ENCODE measurements at regions not wholly inside any gene's neighbourhood (a gene's known extent, or its start where the extent isn't known, plus 50 kb on each side); places are given as distances from the start of the nearest gene placed in this dataset.

GRCh38 chr4:186414390-186414789 is 141.0 kb downstream of the MTNR1A start:
- no peak overlapping the region for H3K27ac ChIP-seq (ENCODE audit: control insufficient read depth, insufficient read depth, low read length)
- no peaks in the 10 kb centered on the region for H3K79me2 ChIP-seq (ENCODE audit: control insufficient read depth, insufficient read depth, low read length)
- H4K20me1 ChIP-seq (ENCODE audit: control insufficient read depth, extremely low read depth, insufficient read depth, low read length) = no peaks in the 10 kb centered on the region
- H3K4me3 ChIP-seq (ENCODE audit: control insufficient read depth in 2 of 3, extremely low read depth in 1 of 3, insufficient read depth in 2 of 3, low read depth in 1 of 3, low read length in 3 of 3) = no peak overlapping the region
- no peaks in the 10 kb centered on the region for H3K9me3 ChIP-seq (ENCODE audit: control insufficient read depth, low read depth, low read length)
- H2AFZ ChIP-seq (ENCODE audit: control insufficient read depth, low read length) = no peak overlapping the region
- no peak overlapping the region for H3K9ac ChIP-seq (ENCODE audit: control insufficient read depth, extremely low read depth, insufficient read depth, low read length)
- no peaks in the 10 kb centered on the region for H3K9me1 ChIP-seq (ENCODE audit: control insufficient read depth, extremely low read depth, insufficient read depth, low read length)
- H3K27me3 ChIP-seq (ENCODE audit: control insufficient read depth, extremely low read depth, insufficient read depth, low read length) = no peaks in the 10 kb centered on the region
- H3K36me3 ChIP-seq (ENCODE audit: control insufficient read depth in 2 of 2, extremely low read depth in 1 of 2, insufficient read depth in 2 of 2, low read length in 2 of 2) = no peaks in the 10 kb centered on the region
- no peak overlapping the region for H3K4me2 ChIP-seq (ENCODE audit: control insufficient read depth, extremely low read depth, insufficient read depth, low read depth, low read length)
- dilution Hi-C loops (cut with MboI; ENCODE audit: extremely low pct_ligation_motif_present, low sequenced_read_pairs) = no loop called here
- H3K4me1 ChIP-seq (ENCODE audit: control insufficient read depth, extremely low read depth, insufficient read depth, low read length) = no peaks in the 10 kb centered on the region
- FAIRE-seq (no peak), DNase-seq (ENCODE audit: low read depth, low spot score) (no peak)
- TF ChIP-seq EZH2 (IDR thresholded peaks at IDR 0.05; ENCODE audit: low read length) = no peak
- TF ChIP-seq, protein P1, sequence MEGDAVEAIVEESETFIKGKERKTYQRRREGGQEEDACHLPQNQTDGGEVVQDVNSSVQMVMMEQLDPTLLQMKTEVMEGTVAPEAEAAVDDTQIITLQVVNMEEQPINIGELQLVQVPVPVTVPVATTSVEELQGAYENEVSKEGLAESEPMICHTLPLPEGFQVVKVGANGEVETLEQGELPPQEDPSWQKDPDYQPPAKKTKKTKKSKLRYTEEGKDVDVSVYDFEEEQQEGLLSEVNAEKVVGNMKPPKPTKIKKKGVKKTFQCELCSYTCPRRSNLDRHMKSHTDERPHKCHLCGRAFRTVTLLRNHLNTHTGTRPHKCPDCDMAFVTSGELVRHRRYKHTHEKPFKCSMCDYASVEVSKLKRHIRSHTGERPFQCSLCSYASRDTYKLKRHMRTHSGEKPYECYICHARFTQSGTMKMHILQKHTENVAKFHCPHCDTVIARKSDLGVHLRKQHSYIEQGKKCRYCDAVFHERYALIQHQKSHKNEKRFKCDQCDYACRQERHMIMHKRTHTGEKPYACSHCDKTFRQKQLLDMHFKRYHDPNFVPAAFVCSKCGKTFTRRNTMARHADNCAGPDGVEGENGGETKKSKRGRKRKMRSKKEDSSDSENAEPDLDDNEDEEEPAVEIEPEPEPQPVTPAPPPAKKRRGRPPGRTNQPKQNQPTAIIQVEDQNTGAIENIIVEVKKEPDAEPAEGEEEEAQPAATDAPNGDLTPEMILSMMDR (optimal IDR thresholded peaks at IDR 0.05 in 1 of 3, IDR thresholded peaks at IDR 0.05 in 1 of 3, conservative IDR thresholded peaks at IDR 0.05 in 1 of 3; ENCODE audit: extremely low read depth in 1 of 3, insufficient read depth in 2 of 3, low read length in 3 of 3) = no peak

DNA sequence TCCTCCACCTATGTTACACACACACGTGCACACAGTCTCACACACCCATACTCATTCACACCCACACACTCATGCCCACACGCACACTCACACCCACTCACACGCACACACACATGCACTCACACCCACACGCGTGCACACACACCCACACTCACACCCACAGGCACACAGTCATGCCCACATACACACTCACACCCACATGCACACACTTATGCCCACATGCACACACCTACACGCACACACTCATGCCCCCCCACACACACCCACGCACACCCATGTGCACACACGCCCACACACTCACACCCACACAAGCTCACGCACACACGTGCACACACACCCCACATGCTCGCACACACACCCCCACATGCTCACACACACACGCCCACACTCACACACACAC is 140.0 kb downstream of the F11 start:
- dilution Hi-C loops (cut with MboI; ENCODE audit: extremely low pct_ligation_motif_present, low sequenced_read_pairs) = no loop called here
- H3K79me2 ChIP-seq (ENCODE audit: control insufficient read depth, insufficient read depth, low read length) = no peaks in the 10 kb centered on the region
- no peak overlapping the region for H2AFZ ChIP-seq (ENCODE audit: control insufficient read depth, low read length)
- no peak for DNase-seq (ENCODE audit: low read depth, low spot score)
- H3K4me1 ChIP-seq (ENCODE audit: control insufficient read depth, extremely low read depth, insufficient read depth, low read length) = no peaks in the 10 kb centered on the region
- no peaks in the 10 kb centered on the region for H3K36me3 ChIP-seq (ENCODE audit: control insufficient read depth in 2 of 2, extremely low read depth in 1 of 2, insufficient read depth in 2 of 2, low read length in 2 of 2)
- peaks cover 4% of the 10 kb centered on the region for H3K9me3 ChIP-seq (ENCODE audit: control insufficient read depth, low read depth, low read length)
- no peak overlapping the region for H3K4me3 ChIP-seq (ENCODE audit: control insufficient read depth in 2 of 3, extremely low read depth in 1 of 3, insufficient read depth in 2 of 3, low read depth in 1 of 3, low read length in 3 of 3)
- no peaks in the 10 kb centered on the region for H3K9me1 ChIP-seq (ENCODE audit: control insufficient read depth, extremely low read depth, insufficient read depth, low read length)
- TF ChIP-seq, protein P1 (optimal IDR thresholded peaks at IDR 0.05 in 1 of 3, IDR thresholded peaks at IDR 0.05 in 1 of 3, conservative IDR thresholded peaks at IDR 0.05 in 1 of 3; ENCODE audit: extremely low read depth in 1 of 3, insufficient read depth in 2 of 3, low read length in 3 of 3) = no peak
- no peak for TF ChIP-seq EZH2 (IDR thresholded peaks at IDR 0.05; ENCODE audit: low read length)
- no peak for FAIRE-seq
- H3K4me2 ChIP-seq (ENCODE audit: control insufficient read depth, extremely low read depth, insufficient read depth, low read depth, low read length) = no peak overlapping the region
- no peaks in the 10 kb centered on the region for H3K27me3 ChIP-seq (ENCODE audit: control insufficient read depth, extremely low read depth, insufficient read depth, low read length)
- no peak overlapping the region for H3K27ac ChIP-seq (ENCODE audit: control insufficient read depth, insufficient read depth, low read length)
- H3K9ac ChIP-seq (ENCODE audit: control insufficient read depth, extremely low read depth, insufficient read depth, low read length) = no peak overlapping the region
- no peaks in the 10 kb centered on the region for H4K20me1 ChIP-seq (ENCODE audit: control insufficient read depth, extremely low read depth, insufficient read depth, low read length)
